GM19099 (cell line): ENCODE measurements at regions not wholly inside any gene's neighbourhood (a gene's known extent, or its start where the extent isn't known, plus 50 kb on each side); places are given as distances from the start of the nearest gene placed in this dataset.

Source experiments
- POLR2A ChIP-seq: IDR thresholded peaks from 3 replicates; pipeline ENCODE4 v1.6.1; 2011; ENCODE audit warnings: low read depth; ENCODE audit not compliant: insufficient read length; ENCODE audit errors: extremely low read depth

DNA sequence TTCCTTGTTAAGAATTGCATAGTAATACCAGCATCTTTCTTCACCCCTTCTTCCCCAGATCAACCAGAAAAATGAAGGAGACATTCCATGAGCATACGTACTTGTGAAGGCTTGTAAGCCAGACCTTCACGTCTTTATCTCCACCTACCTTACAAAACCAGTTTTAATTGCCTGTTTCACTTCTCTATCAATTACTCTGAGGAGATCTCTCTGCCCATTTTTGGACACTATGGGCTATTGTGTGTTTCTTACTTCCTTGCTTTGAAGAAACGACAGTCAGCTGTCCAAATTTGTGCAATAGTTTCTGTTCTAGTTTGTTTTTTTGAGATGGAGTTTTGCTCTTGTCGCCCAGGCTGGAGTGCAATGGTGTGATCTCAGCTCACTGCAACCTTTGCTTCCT is 349.7 kb upstream of the MBL2 start:
- no peak for TF ChIP-seq POLR2A

DNA sequence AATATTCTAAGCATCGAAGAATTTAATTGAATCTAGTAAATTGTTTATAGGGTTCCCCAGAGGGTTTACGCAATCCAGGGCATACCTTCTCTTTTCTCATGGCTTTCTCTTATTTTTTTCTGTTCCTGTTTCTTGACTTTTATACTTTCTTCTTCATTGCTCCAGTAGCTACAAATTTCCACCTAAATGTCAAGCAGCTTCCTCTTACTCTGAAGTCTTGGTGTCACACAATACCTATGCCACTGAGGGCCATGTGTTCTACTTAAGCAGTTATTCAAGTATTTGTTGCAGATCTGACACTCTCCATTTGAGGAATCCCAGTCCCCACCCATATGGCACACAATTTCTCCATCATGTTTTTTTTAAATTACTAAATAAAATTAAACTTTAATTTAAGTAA is 343.1 kb upstream of the MBL2 start:
- TF ChIP-seq POLR2A = no peak

DNA sequence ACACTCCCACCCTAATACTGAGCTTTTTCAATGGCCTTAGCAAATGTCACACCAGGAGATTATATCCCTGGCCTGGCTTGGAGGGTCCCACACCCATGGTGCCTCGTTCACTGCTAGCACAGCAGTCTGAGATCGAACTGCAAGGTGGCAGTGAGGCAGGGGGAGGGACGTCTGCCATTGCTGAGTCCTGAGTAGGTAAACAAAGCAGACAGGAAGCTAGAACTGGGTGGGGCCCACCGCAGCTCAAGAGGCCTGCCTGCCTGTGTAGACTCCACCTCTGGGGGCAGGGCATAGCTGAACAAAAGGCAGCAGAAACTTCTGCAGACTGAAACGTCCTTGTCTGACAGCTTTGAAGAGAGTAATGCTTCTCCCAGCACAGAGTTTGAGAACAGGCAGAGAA is 338.9 kb upstream of the MBL2 start:
- TF ChIP-seq POLR2A = no peak

DNA sequence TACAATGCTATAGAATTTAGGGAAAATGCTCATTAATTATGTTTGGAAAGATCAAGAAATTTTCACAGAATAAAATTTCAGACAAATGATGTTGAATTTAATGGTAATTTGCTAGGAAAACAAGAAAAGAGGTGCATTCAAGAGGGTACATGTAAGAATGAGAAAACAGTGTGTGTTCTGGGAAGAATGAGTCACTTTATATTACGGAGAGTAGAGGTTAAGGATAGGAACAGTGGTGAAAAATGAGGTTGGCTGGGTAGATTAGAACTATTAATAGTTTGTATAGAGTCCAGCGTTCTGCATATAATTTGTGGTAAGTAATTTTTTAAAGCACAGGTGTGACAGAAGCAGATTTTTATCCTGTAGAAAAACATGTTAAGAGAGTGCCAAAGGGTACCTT is 336.7 kb upstream of the MBL2 start:
- no peak for TF ChIP-seq POLR2A

DNA sequence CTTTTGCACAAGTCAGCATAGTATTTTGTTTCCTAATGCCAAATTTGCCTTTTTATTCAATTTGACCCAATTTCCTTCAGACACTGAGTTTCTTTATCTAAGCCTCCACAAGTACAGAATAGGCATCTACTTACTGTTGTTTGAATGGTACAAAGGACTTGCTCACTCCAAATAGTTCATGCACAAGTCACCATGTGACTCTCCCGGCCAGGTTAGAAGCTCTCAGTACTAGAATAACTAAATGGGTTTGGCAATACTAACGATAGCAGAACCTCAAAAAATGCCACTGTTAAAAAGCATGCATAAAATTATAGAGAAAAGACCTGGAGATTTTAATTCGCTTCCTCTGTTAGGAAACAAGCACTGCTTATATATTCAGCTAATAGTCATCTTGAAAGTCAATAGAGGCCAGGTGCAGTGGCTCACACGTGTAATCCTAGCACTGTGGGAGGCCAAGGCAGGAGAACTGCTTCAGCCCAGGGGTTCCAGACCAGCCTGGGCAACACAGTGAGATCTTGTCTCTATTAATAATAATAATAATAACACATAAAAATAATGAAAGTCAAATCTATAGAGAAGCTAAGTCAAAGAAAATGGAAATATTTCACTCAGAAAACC is 335.8 kb upstream of the MBL2 start:
- TF ChIP-seq POLR2A = no peak

DNA sequence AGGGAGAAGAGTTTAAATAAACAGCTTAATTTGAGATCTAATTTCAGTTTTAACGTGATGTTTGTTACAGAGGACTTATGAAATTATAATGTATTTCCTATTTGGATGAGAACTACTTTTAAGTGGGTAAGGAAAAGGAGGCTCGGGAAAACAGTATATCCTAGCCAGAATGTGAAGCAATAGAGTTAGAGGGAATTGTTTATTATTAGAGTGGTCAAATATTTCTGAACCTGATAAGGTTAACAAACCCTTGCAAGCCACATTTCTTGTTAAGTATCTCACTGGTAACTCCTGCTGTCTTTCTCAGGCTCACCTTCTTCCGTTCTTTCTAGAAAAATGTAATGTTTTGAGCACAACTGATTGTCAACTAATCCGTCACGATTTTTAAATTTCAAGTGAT is 335.1 kb upstream of the MBL2 start:
- TF ChIP-seq POLR2A = no peak

DNA sequence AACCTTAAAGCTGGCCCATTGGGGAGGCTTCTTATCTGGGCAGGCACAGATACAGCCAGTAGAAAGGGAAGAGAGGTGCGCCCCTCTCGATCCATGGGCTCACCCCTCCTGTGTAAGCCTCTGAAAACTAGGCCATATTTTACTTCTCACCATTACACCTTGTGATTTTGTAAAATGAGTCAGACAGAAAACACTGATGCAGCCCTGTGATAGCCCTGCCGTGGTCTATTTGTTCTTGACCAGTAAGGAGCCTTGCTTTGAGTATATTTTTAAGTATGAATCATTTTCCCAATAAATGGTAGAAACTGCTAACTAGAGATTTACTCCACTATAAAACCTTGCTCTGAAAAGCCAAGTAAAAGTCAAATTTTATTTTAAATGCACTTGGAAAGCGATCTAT is 329.8 kb upstream of the MBL2 start:
- no peak for TF ChIP-seq POLR2A

DNA sequence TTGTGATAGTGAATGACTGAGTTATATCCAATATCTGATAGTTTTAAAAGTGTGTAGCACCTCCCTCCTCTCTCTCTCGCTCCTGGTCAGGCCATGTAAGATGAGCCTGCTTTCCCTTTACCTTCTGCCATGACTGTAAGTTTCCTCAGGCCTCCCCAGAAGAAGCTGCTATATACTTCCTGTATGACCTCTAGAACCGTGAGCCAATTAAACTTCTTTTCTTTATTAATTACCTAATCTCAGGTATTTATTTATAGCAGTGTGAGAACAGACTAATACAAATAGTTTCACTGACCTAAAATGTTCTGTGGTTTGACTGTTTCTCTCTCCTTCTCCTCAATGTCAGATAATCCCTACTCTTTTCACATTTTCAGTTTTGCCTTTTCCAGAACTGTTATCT is 321.3 kb upstream of the MBL2 start:
- TF ChIP-seq POLR2A = no peak

DNA sequence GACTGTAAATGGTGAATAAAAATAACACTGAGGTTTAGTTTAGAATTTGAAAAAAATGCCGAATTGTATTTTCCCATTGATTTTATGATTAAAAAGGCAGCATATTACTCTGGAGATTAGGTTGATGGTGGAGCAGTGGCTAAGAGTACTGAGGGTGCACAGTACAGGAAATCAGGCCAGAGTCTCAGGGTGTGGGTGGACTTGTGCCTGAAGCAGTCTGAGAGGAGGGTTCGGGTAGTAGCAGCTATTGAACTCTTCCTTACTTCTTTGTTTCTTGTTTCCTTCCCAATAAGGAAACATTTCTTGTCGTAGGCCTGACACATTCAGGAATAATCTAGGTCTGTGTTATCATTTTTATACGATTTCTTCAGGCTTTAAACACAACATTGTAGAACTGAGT is 319.0 kb upstream of the MBL2 start:
- TF ChIP-seq POLR2A = no peak

DNA sequence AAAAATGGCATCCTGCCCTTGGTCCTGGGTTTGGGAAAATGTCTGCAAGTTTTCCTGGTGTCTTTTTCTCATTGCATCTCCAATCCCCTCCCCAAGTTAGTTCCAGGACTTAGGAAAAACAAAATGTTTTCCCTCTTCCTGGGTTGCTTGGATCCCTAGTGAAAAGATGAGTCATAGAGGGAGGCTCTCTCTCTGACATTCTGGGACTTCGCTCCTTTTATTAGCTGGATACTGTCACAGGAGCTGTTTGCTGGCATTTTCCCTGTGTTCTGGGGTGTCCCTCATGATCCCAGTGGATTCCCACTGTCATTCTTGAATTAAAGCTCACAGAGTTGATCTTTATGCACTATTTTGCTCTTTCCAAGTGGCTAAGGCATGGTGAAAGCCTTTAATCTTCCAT is 316.4 kb upstream of the MBL2 start:
- no peak for TF ChIP-seq POLR2A

DNA sequence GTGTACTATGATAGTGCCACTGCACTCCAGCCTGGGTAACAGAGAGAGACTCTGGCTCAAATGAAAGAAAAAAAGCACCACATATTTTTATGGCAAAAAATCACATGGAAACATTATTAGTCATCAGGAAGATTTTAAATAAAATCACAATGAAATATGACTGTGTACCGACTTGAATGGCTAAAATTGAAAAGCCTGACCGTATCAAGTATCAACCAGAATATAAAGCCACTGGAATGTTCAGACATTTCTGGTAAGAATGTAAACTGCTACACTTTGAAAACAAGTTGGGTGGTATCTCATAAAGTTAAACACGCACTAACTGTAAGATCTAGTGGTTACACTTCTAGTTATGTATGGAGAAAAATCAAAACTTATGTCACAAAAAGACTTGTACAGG is 306.7 kb upstream of the MBL2 start:
- TF ChIP-seq POLR2A = no peak

DNA sequence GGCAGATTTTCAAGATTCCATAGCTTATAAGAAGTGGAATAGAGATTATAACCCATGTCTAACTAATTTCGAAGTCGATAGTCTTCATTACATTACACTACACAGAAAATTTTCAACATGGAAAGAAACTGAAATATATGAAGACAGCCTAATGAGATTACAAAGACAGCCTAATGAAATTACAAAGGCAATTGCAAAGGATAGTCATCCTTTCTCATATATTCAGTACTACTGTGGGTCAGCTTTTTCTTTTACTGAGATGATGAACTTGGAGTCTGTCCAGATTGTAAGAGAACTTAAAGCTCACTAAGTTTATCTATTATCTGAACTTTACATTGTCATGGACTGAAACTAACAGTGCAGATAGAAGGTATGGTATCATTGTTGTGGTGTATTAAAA is 304.4 kb upstream of the MBL2 start:
- TF ChIP-seq POLR2A = no peak

DNA sequence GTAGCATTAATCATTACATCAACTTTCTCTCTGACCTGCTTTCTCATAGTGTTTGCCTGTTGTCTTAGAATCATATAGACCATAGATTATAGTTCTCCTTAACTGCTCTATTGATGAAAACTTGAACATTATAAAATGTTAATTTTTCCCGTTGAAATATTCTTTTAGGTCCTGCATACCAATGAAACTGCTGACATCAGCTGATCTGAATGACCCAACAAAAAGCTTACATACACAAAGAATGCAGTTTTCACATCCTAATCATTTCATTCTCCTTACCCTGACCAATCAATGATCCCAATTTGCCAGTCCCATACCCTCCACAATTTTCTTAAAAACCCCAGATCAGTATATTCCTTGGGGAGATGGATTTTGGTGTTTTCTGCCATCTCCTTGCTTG is 302.9 kb upstream of the MBL2 start:
- no peak for TF ChIP-seq POLR2A

DNA sequence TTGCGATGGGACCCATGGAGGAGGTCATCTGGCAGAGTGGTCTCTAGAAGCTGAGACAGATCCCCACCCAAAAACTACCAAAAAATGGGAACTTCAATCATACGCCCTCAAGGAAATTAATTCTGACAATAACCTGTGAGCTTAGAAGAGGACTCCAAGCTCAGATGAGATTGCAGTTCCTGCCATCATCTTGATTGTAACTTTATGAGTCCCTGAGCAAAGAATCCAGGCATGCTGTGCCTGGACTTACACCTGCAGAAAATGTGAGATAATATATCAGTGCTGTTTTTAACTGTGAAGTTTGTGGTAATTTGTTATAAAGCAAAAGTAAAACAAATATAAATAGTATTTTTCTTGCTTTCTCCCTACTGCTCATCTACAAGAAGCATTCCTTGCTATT is 299.6 kb upstream of the MBL2 start:
- TF ChIP-seq POLR2A = no peak

DNA sequence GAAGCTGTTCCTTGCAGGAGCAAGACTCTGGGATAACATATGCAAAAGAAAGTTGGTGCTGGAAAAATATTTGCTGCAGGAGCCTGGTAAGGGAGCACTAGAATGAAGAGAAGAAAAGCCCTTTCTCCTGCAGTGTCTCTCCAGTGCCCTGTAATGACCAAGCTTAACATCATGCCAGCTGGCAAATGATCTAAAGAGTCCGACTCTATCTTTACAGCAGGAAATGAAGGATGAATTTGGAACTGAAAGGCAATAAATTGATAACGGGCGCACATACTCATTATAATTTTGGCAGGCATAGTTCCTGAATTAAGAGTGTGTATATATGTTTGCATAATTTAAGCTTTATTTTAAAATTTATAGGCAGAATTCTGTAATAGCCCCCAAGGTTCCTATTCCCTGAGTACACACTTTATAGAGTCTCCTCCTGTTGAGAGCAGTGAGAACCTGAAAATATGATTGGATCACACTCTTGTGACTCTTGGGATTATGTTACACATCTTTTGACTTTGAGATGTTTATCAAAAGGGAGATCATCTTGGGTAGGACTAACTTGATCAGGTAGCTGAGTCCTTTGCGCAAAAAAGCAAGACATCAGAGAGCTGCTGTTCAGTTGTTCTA is 299.0 kb upstream of the MBL2 start:
- no peak for TF ChIP-seq POLR2A

DNA sequence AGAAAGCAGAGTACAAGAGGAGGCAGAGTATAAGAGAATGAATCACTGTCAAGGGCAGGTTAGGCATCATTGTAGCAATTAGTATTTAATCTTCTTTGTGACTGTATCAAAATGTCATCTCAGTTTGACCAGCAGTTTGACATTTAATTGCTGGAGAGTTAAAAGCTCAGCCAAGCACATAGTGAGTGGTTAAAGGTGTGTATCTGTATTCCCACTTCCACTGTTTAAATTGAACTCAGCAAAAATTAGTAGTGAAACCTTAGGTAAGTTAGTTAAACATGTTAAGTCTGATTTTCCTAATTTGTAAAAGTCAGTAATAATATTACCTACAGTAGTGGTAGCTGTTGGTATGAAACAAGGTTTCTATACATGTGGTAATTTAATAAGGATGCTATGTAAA is 296.4 kb upstream of the MBL2 start:
- TF ChIP-seq POLR2A = no peak

DNA sequence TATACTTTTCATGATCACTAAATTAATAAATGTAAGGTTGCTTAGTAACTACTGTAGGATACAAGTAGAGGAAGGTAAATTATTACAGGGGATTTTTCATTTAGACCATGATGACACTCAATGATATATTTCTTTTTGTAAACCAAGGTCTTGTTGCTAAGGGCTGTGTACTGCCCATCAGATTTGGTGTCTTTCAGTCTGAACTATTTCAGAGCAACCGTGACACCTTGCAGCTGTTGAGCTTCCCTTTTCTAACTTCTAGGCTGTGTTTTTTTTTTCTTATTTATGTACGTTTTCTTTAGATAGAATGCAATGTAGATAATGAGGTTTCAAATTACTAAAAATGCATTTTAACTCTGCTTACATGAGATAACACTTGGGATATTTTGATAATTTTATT is 292.0 kb upstream of the MBL2 start:
- TF ChIP-seq POLR2A = no peak
